ENCODE measurements at regions not wholly inside any gene's neighbourhood (a gene's known extent, or its start where the extent isn't known, plus 50 kb on each side); places are given as distances from the start of the nearest gene placed in this dataset.
"Not testable (repeated sequence)": the region's sequence is repeated elsewhere in the genome, so short reads cannot be mapped to it uniquely, and the experiment has no call there.

DNA sequence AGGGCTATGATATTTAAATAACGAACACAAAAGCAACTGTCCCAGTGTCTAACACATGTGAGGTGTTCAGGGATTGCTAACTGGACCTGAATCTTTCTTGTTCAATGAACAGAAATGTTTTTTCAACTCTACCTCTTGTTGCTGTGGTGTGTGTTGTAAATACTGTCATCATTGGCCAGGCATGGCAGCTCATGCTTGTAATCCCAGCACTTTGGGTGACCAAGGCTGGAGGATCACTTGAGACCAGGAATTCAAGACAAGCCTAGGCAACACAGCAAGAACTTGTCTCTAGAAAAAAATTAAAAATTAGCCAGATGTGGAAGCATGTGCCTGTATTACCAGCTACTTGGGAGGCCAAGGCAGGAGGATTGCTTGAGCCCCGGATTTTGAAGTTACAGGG, 1250.9 kb downstream of the TYW1 start:
- Histone ChIP-seq H3K27ac (no peak overlapping the region), H3K36me3 (ENCODE audit: insufficient read depth, low read length) (no peaks in the 10 kb centered on the region), H3K9ac (ENCODE audit: insufficient read length) (no peak overlapping the region), H3K9me3 (ENCODE audit: low read depth, low read length) (no peaks in the 10 kb centered on the region), H3K4me3 (no peak overlapping the region)
- DNase-seq (ENCODE audit: low read depth, low spot score), result no peak
- no peak for TF ChIP-seq FOXP2 (optimal IDR thresholded peaks at IDR 0.05; ENCODE audit: control extremely low read depth, extremely low read length, insufficient read depth)
- TF ChIP-seq EZH2 (IDR thresholded peaks at IDR 0.05), result no peak
- TF ChIP-seq POLR2AphosphoS5 (IDR thresholded peaks at IDR 0.05; ENCODE audit: borderline replicate concordance, low read depth, low read length), result no peak

DNA sequence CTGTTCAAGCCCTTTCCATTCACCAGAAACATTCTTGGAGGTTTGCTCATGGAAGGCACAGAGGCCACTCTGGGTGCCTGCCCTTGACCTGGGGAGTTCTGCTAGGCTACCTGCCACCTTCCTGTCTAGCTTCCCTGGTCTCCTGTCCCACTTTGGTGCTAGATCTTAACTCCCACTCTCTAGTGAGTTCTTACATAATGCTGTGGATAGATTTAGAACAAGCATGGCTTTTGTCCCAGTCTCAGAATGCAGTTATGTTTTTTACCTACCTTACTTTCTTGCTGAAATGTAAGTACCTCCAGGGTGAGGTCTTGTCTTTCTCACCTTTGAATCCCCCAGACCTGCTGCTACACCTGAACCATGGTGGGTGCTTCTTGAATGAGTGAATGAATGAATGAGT, 1252.3 kb downstream of the TYW1 start:
- Histone ChIP-seq H3K9ac (ENCODE audit: insufficient read length) (no peak overlapping the region), H3K9me3 (ENCODE audit: low read depth, low read length) (no peaks in the 10 kb centered on the region), H3K27ac (no peak overlapping the region), H3K4me3 (no peak overlapping the region), H3K36me3 (ENCODE audit: insufficient read depth, low read length) (no peaks in the 10 kb centered on the region)
- TF ChIP-seq FOXP2 (optimal IDR thresholded peaks at IDR 0.05; ENCODE audit: control extremely low read depth, extremely low read length, insufficient read depth) (no peak), EZH2 (IDR thresholded peaks at IDR 0.05) (no peak), POLR2AphosphoS5 (IDR thresholded peaks at IDR 0.05; ENCODE audit: borderline replicate concordance, low read depth, low read length) (no peak)
- DNase-seq (ENCODE audit: low read depth, low spot score), result no peak

GRCh38 chr7:68249611-68250010, 1253.0 kb downstream of the TYW1 start:
- Histone ChIP-seq H3K27ac (no peak overlapping the region), H3K36me3 (ENCODE audit: insufficient read depth, low read length) (no peaks in the 10 kb centered on the region), H3K9me3 (ENCODE audit: low read depth, low read length) (no peaks in the 10 kb centered on the region), H3K4me3 (no peak overlapping the region), H3K9ac (ENCODE audit: insufficient read length) (no peak overlapping the region)
- TF ChIP-seq FOXP2 (optimal IDR thresholded peaks at IDR 0.05; ENCODE audit: control extremely low read depth, extremely low read length, insufficient read depth), result no peak
- no peak for TF ChIP-seq POLR2AphosphoS5 (IDR thresholded peaks at IDR 0.05; ENCODE audit: borderline replicate concordance, low read depth, low read length)
- no peak for TF ChIP-seq EZH2 (IDR thresholded peaks at IDR 0.05)
- no peak for DNase-seq (ENCODE audit: low read depth, low spot score)

GRCh38 chr7:68250143-68250542, 1253.5 kb downstream of the TYW1 start:
- Histone ChIP-seq H3K9me3 (ENCODE audit: low read depth, low read length) (no peaks in the 10 kb centered on the region), H3K36me3 (ENCODE audit: insufficient read depth, low read length) (no peaks in the 10 kb centered on the region), H3K27ac (no peak overlapping the region), H3K9ac (ENCODE audit: insufficient read length) (no peak overlapping the region), H3K4me3 (no peak overlapping the region)
- TF ChIP-seq EZH2 (IDR thresholded peaks at IDR 0.05) (no peak), FOXP2 (optimal IDR thresholded peaks at IDR 0.05; ENCODE audit: control extremely low read depth, extremely low read length, insufficient read depth) (no peak)
- no peak for DNase-seq (ENCODE audit: low read depth, low spot score)

DNA sequence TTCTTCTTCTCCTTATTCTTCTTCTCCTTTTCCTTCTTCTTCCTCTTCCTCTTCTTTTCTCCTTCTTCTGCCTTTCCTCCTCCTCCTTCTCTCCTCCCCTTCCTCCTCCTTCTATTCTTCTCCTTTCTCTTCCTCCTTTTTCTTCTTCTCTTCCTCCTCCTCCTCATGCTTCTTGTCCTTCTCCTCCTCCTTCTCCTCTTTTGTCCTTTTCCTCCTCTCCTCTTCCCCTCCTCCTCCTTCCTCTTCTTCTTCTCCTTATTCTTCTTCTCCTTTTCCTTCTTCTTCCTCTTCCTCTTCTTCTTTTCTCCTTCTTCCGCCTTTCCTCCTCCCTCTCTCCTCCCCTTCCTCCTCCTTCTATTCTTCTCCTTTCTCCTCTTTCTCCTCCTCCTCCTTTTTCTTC, 1258.2 kb downstream of the TYW1 start:
- not testable (repeated sequence) for H3K9me3 ChIP-seq (ENCODE audit: low read depth, low read length); H3K4me3 ChIP-seq; H3K9ac ChIP-seq (ENCODE audit: insufficient read length); H3K27ac ChIP-seq; DNase-seq (ENCODE audit: low read depth, low spot score); H3K36me3 ChIP-seq (ENCODE audit: insufficient read depth, low read length)

GRCh38 chr7:68256295-68256694, 1259.7 kb downstream of the TYW1 start:
- TF ChIP-seq FOXP2 (optimal IDR thresholded peaks at IDR 0.05; ENCODE audit: control extremely low read depth, extremely low read length, insufficient read depth) (no peak), POLR2AphosphoS5 (IDR thresholded peaks at IDR 0.05; ENCODE audit: borderline replicate concordance, low read depth, low read length) (no peak), EZH2 (IDR thresholded peaks at IDR 0.05) (no peak)
- no peak overlapping the region for H3K27ac ChIP-seq

DNA sequence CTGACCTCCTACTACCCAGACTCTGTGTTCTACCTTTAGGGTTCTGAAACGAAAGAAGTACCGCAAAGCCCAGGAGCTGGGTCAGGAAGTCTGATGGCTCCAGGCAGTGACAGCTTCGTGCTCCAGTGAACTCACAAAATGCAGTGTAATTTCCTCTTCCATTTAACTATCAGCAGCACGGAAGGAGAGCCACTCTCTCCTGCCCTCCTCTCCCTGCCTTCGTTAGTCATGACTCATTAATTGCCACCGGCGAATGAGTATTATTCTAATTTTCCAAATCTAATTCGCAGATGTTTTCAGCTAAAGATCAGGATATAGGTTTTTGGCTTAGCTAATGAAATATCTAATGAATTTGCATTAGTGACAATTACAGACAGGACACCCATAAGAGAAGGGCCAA, 1262.0 kb downstream of the TYW1 start:
- Histone ChIP-seq H3K9ac (ENCODE audit: insufficient read length) (no peak overlapping the region), H3K4me3 (0 out of 2 replicates have a peak overlapping the region, but pooled peaks have one; percentile 2), H3K27ac (no peak overlapping the region), H3K9me3 (ENCODE audit: low read depth, low read length) (no peaks in the 10 kb centered on the region), H3K36me3 (ENCODE audit: insufficient read depth, low read length) (no peaks in the 10 kb centered on the region)
- TF ChIP-seq EZH2 (IDR thresholded peaks at IDR 0.05), result no peak
- no peak for TF ChIP-seq POLR2AphosphoS5 (IDR thresholded peaks at IDR 0.05; ENCODE audit: borderline replicate concordance, low read depth, low read length)
- no peak for TF ChIP-seq FOXP2 (optimal IDR thresholded peaks at IDR 0.05; ENCODE audit: control extremely low read depth, extremely low read length, insufficient read depth)
- no peak for DNase-seq (ENCODE audit: low read depth, low spot score)

More at GRCh38 chr7:68256295-68256694, 1259.7 kb downstream of the TYW1 start:
- Histone ChIP-seq H3K4me3 (no peak overlapping the region), H3K9ac (ENCODE audit: insufficient read length) (no peak overlapping the region), H3K36me3 (ENCODE audit: insufficient read depth, low read length) (no peaks in the 10 kb centered on the region), H3K9me3 (ENCODE audit: low read depth, low read length) (no peaks in the 10 kb centered on the region)
- DNase-seq (ENCODE audit: low read depth, low spot score), result no peak

DNA sequence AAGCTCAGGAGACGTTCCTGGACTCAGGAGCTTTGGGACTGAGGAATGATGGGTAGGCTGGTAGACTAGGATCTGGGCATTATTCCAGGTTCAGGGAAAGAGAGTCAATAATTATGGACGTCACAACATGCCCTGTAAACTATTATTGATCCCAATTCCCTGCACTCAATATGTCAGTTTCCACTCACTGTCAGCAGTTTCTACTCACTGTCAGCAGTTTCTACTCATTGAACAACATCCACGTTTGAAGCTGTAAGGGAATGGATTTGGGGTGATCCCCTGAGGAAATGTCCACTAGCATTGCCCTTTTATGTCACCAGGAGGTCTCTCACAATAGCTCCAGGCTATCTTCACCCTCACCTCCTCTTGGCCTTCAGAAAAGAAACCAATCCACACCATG, 1268.6 kb downstream of the TYW1 start:
- no peak for DNase-seq (ENCODE audit: low read depth, low spot score)
- Histone ChIP-seq H3K4me3 (no peak overlapping the region), H3K9ac (ENCODE audit: insufficient read length) (no peak overlapping the region), H3K9me3 (ENCODE audit: low read depth, low read length) (no peaks in the 10 kb centered on the region), H3K36me3 (ENCODE audit: insufficient read depth, low read length) (no peaks in the 10 kb centered on the region), H3K27ac (no peak overlapping the region)
- TF ChIP-seq EZH2 (IDR thresholded peaks at IDR 0.05) (no peak), POLR2AphosphoS5 (IDR thresholded peaks at IDR 0.05; ENCODE audit: borderline replicate concordance, low read depth, low read length) (no peak), FOXP2 (optimal IDR thresholded peaks at IDR 0.05; ENCODE audit: control extremely low read depth, extremely low read length, insufficient read depth) (no peak)

GRCh38 chr7:68266004-68266579, 1269.5 kb downstream of the TYW1 start:
- no peak for DNase-seq (ENCODE audit: low read depth, low spot score)
- Histone ChIP-seq H3K9me3 (ENCODE audit: low read depth, low read length) (no peaks in the 10 kb centered on the region), H3K9ac (ENCODE audit: insufficient read length) (no peak overlapping the region), H3K27ac (no peak overlapping the region), H3K4me3 (no peak overlapping the region), H3K36me3 (ENCODE audit: insufficient read depth, low read length) (no peaks in the 10 kb centered on the region)
- no peak for TF ChIP-seq POLR2AphosphoS5 (IDR thresholded peaks at IDR 0.05; ENCODE audit: borderline replicate concordance, low read depth, low read length)
- no peak for TF ChIP-seq EZH2 (IDR thresholded peaks at IDR 0.05)
- no peak for TF ChIP-seq FOXP2 (optimal IDR thresholded peaks at IDR 0.05; ENCODE audit: control extremely low read depth, extremely low read length, insufficient read depth)
